ENCODE measurements at regions not wholly inside any gene's neighbourhood (a gene's known extent, or its start where the extent isn't known, plus 50 kb on each side); places are given as distances from the start of the nearest gene placed in this dataset.

- TF ChIP-seq ISL1 (CRISPR knock-in tag; IDR thresholded peaks at IDR 0.05) (no peak), CSRNP3 (CRISPR knock-in tag; IDR thresholded peaks at IDR 0.05) (no peak), OSR1 (CRISPR knock-in tag; IDR thresholded peaks at IDR 0.05) (no peak), ZNF8 (CRISPR knock-in tag; IDR thresholded peaks at IDR 0.05) (no peak), ARNTL (CRISPR knock-in tag; IDR thresholded peaks at IDR 0.05; ENCODE audit: borderline replicate concordance, low read depth) (no peak), TOX (CRISPR knock-in tag; IDR thresholded peaks at IDR 0.05; ENCODE audit: borderline replicate concordance) (no peak), TSHZ2 (CRISPR knock-in tag; IDR thresholded peaks at IDR 0.05) (no peak), PPARA (CRISPR knock-in tag; IDR thresholded peaks at IDR 0.05; ENCODE audit: borderline replicate concordance) (no peak)
- ATAC-seq: no peak; the same call in 2 of the 3 replicates
These were observed 56.7 kb upstream of the PUM1 start for GRCh38 chr1:31122101-31122735.

- ATAC-seq: no peak
- TF ChIP-seq RARB (CRISPR knock-in tag; IDR thresholded peaks at IDR 0.05): no peak
- TF ChIP-seq ZC3H10 (CRISPR knock-in tag; IDR thresholded peaks at IDR 0.05): no peak
- no peak for TF ChIP-seq ISL1 (CRISPR knock-in tag; IDR thresholded peaks at IDR 0.05)
- no peak for TF ChIP-seq SNAI2 (CRISPR knock-in tag; IDR thresholded peaks at IDR 0.05)
- no peak for TF ChIP-seq ARNTL (CRISPR knock-in tag; IDR thresholded peaks at IDR 0.05; ENCODE audit: borderline replicate concordance, low read depth)
These were observed 55.3 kb upstream of the PUM1 start for GRCh38 chr1:31120783-31121180.

GRCh38 chr1:31116022-31116421, 50.5 kb upstream of the PUM1 start:
- ATAC-seq: no peak

More at GRCh38 chr1:31116022-31116421, 50.5 kb upstream of the PUM1 start:
- TF ChIP-seq GLIS3 (CRISPR knock-in tag; IDR thresholded peaks at IDR 0.05) (no peak), PPARA (CRISPR knock-in tag; IDR thresholded peaks at IDR 0.05; ENCODE audit: borderline replicate concordance) (no peak), POU6F1 (CRISPR knock-in tag; IDR thresholded peaks at IDR 0.05; ENCODE audit: borderline replicate concordance, low read depth) (no peak), TSHZ2 (CRISPR knock-in tag; IDR thresholded peaks at IDR 0.05) (no peak), PATZ1 (CRISPR knock-in tag; IDR thresholded peaks at IDR 0.05; ENCODE audit: borderline replicate concordance) (no peak), ZNF70 (CRISPR knock-in tag; IDR thresholded peaks at IDR 0.05) (no peak), CSDC2 (CRISPR knock-in tag; IDR thresholded peaks at IDR 0.05) (no peak), CREB5 (CRISPR knock-in tag; IDR thresholded peaks at IDR 0.05; ENCODE audit: low read depth) (no peak), ISL1 (CRISPR knock-in tag; IDR thresholded peaks at IDR 0.05) (no peak), CSRNP3 (CRISPR knock-in tag; IDR thresholded peaks at IDR 0.05) (no peak), ESRRG (CRISPR knock-in tag; IDR thresholded peaks at IDR 0.05) (no peak)

All from SK-N-SH treated with all-trans-retinoic acid at 6 μM for 48 hours (cell line).